ENCODE measurements at regions not wholly inside any gene's neighbourhood (a gene's known extent, or its start where the extent isn't known, plus 50 kb on each side); places are given as distances from the start of the nearest gene placed in this dataset.

GRCh38 chr2:193841384-193842150 is 1646.8 kb upstream of the TMEFF2 start:
- no peak for TF ChIP-seq POLR2A (IDR thresholded peaks at IDR 0.05; ENCODE audit: borderline replicate concordance, extremely low read depth, insufficient read depth, insufficient read length)
- no peak for TF ChIP-seq POLR2AphosphoS5 (IDR thresholded peaks at IDR 0.05; ENCODE audit: low read depth, low read length)
- TF ChIP-seq CTCF (IDR thresholded peaks at IDR 0.05 in 2 of 3, conservative IDR thresholded peaks at IDR 0.05 in 1 of 3; ENCODE audit: borderline replicate concordance in 1 of 3, insufficient read depth in 1 of 3, low read depth in 2 of 3, low read length in 2 of 3) = no peak
- TF ChIP-seq YY1 (IDR thresholded peaks at IDR 0.05; ENCODE audit: extremely low read depth, insufficient replicate concordance, low read depth, low read length) = no peak
- no peak for TF ChIP-seq EZH2 (IDR thresholded peaks at IDR 0.05)
- TF ChIP-seq EGR1 (IDR thresholded peaks at IDR 0.05; ENCODE audit: low read depth) = no peak

Data from HCT116 (cell line).